ENCODE measurements at regions not wholly inside any gene's neighbourhood (a gene's known extent, or its start where the extent isn't known, plus 50 kb on each side); places are given as distances from the start of the nearest gene placed in this dataset.

DNA sequence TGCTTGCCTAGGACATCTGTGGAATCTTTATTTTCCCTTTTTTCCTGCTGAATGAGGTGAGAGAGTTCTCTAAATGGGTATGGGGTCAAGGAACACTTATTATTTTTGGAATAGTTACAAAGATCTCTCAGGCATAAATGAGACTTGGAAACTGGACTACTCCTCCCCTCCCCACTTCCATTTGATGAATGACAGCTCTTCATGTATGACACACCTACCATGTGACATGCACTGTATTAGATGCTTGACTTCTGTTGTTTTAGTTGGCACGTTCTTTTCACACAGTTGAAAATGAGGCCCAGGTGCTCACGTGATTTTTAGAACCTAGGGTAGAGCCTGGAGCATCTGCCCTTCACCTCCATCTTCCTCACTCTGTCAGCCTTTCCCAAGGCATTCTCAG lies 62.4 kb downstream of the VCPKMT start:
- TF ChIP-seq, protein P1, sequence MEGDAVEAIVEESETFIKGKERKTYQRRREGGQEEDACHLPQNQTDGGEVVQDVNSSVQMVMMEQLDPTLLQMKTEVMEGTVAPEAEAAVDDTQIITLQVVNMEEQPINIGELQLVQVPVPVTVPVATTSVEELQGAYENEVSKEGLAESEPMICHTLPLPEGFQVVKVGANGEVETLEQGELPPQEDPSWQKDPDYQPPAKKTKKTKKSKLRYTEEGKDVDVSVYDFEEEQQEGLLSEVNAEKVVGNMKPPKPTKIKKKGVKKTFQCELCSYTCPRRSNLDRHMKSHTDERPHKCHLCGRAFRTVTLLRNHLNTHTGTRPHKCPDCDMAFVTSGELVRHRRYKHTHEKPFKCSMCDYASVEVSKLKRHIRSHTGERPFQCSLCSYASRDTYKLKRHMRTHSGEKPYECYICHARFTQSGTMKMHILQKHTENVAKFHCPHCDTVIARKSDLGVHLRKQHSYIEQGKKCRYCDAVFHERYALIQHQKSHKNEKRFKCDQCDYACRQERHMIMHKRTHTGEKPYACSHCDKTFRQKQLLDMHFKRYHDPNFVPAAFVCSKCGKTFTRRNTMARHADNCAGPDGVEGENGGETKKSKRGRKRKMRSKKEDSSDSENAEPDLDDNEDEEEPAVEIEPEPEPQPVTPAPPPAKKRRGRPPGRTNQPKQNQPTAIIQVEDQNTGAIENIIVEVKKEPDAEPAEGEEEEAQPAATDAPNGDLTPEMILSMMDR (IDR thresholded peaks at IDR 0.05), result no peak
- TF ChIP-seq EZH2 (IDR thresholded peaks at IDR 0.05), result no peak
- no peak for TF ChIP-seq EZH2phosphoT487 (IDR thresholded peaks at IDR 0.05)
